ENCODE measurements at regions not wholly inside any gene's neighbourhood (a gene's known extent, or its start where the extent isn't known, plus 50 kb on each side); places are given as distances from the start of the nearest gene placed in this dataset.

- DNase-seq = no peak
Observed at GRCh38 chr2:42848726-42849290, 56.4 kb upstream of the HAAO start.

GRCh38 chr2:42848265-42848664, 55.9 kb upstream of the HAAO start:
- no peak for DNase-seq

- no peak for DNase-seq
Observed at GRCh38 chr2:42847596-42848151, 55.3 kb upstream of the HAAO start.

- no peak for DNase-seq
Observed at GRCh38 chr2:42846932-42847595, 54.7 kb upstream of the HAAO start.

- DNase-seq = no peak
Observed at GRCh38 chr2:42846026-42846425, 53.6 kb upstream of the HAAO start.

GRCh38 chr2:42844901-42845821, 52.8 kb upstream of the HAAO start:
- DNase-seq = no peak

- DNase-seq = no peak
Observed at GRCh38 chr2:42844366-42844765, 52.0 kb upstream of the HAAO start.

- DNase-seq = no peak
Observed at GRCh38 chr2:42843611-42844010, 51.2 kb upstream of the HAAO start.

GRCh38 chr2:42843131-42843530, 50.7 kb upstream of the HAAO start:
- DNase-seq = no peak

- no peak for DNase-seq
Observed at GRCh38 chr2:42842466-42842865, 50.1 kb upstream of the HAAO start.
